ENCODE measurements at regions not wholly inside any gene's neighbourhood (a gene's known extent, or its start where the extent isn't known, plus 50 kb on each side); places are given as distances from the start of the nearest gene placed in this dataset.

GRCh38 chr15:27619204-27619603, 479.9 kb downstream of the OCA2 start:
- DNase-seq (ENCODE audit: low read depth in 2 of 2) = no peak

- DNase-seq (ENCODE audit: low read depth in 2 of 2) = no peak
Measured at GRCh38 chr15:27617013-27617412, 482.1 kb downstream of the OCA2 start.

DNA sequence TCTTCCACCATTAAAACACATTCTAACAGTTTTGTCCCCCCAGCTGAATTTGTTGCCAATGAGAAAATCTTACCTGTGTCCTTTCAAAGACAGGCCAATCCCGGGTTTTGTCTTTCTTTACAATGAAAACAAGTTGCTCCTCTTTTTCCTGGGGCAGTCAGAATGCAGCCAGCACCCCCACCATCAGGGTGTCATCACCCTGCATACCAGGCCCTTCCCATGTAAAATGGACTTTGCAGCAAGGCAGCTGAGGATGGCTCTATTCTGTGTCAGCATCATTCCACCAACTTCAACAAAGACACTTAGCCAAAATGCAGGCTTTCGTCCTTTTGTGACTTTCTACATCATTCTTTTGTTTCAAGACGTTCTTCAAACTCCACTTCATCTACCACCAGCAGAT, 490.9 kb downstream of the OCA2 start:
- DNase-seq (ENCODE audit: low read depth in 2 of 2) = no peak

GRCh38 chr15:27601239-27601960, 497.7 kb downstream of the OCA2 start:
- no peak for DNase-seq (ENCODE audit: low read depth in 2 of 2)

GRCh38 chr15:27599034-27599433, 500.1 kb downstream of the OCA2 start:
- DNase-seq (ENCODE audit: low read depth in 2 of 2) = no peak

DNA sequence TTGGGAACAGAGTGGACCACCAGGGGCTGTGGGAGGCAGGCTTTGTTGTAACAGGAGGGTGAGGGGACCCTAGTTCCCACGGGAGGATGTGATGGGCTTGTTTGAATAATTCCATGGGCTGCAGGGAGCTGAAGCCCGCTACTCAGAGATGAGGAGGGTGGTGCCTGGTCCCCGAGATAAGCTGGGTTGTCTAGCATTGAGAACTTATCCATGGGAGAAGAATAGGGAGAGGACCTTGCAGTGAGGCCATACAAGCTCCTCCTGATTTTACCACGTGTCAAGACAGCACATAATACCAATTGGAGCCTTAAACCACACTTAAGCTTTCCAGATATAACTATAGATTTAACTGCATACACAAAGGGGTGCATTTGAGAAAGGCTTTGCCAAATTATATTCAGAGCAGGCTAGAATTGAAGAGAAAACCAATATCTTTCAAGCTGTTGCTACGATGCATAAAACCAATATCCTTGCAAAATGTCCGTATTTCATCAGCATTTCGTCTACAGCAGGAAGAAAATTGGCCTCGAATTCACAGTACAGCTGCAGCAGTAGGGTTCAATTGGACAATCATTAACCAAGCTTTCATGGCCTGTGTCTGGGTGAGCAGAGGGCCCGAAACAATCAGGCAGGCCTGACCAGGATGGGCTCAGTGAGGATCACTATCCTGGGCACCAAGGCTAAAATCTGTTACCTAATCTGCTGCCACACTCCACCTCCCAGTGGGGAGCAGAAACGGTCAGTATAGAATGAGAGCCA, 500.7 kb downstream of the OCA2 start:
- no peak for DNase-seq (ENCODE audit: low read depth in 2 of 2)

- DNase-seq (ENCODE audit: low read depth in 2 of 2) = no peak
Measured at GRCh38 chr15:27595211-27595610, 503.9 kb downstream of the OCA2 start.

- no peak for DNase-seq (ENCODE audit: low read depth in 2 of 2)
Measured at GRCh38 chr15:27592036-27592760, 506.9 kb downstream of the OCA2 start.

All from fibroblast of skin of left biceps (primary cell).